GM19455 (cell line): ENCODE measurements at regions not wholly inside any gene's neighbourhood (a gene's known extent, or its start where the extent isn't known, plus 50 kb on each side); places are given as distances from the start of the nearest gene placed in this dataset.
A peak's percentile ranks its signal among the peaks of the same experiment; 100 is the strongest.
"Not testable (repeated sequence)": the region's sequence is repeated elsewhere in the genome, so short reads cannot be mapped to it uniquely, and the experiment has no call there.

Experiments
- ATAC-seq: cut with Tn5 transposase; IDR thresholded peaks from one replicate; pipeline ENCODE4 v1.9.1; 2021; ENCODE audit not compliant: unreplicated experiment

DNA sequence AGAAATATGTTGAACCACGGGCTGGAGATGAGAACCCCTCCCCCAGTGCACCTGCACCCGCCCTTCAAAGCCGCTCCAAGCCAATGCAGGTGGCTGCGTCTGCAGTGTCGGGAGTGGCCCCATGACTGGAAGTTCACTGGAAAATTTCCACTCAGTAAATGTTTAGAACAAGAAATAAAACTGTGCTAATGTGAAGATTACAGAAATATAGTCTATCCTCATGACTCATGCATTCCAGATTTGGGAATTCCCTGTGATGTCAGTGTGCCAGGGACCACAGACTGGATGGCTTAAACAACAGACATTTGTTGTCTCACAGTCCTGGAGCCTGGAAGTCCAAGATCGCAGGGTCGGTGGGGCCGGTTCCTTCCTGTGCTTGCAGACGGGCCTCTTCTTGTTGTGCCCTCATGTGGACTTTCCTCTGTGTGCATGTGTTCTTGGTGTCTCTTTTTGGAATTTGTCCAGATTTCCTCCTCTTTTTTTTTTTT lies 3967.0 kb upstream of the TPTE start:
- not testable (repeated sequence) for ATAC-seq

DNA sequence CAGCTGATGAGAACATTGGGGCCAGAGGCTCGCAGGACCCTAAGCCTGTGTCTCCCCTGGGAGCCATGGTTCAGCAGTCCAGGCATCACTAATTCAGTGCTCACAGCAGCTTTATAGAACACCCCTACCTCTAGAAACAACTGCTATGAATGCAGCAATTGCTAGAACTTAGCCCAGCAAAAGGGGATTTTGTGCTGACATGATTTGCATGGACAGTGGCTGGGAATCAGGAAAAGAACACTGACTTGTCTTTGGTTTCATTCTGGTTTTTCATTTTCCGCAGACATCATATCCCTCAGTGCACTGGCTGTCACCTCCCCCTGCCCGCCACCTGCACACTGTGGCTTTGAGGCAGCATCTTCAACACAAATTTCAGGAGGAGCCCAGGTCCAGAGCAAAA lies 3964.9 kb upstream of the TPTE start:
- ATAC-seq, result peak; percentile 57

DNA sequence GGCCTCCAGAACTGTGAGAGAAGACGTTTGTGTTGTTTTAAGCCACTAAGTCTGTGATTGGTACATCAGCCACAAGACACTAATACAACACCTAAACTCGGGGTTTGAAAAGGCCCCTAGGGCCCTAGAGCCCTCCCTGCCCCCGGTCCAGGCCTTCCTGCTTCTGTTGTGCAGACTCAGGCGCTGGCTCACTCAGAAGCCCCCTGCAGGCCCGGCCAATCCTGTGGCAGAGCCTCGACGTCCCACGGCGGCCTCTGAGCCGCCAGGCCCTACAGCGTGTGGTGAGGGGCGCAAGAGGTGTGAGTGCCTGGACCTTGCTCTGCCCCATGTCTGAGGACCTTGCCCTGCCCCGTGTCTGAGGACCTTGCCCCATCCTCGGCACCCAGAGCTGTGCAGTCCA lies 3964.0 kb upstream of the TPTE start:
- ATAC-seq, result not testable (repeated sequence)

DNA sequence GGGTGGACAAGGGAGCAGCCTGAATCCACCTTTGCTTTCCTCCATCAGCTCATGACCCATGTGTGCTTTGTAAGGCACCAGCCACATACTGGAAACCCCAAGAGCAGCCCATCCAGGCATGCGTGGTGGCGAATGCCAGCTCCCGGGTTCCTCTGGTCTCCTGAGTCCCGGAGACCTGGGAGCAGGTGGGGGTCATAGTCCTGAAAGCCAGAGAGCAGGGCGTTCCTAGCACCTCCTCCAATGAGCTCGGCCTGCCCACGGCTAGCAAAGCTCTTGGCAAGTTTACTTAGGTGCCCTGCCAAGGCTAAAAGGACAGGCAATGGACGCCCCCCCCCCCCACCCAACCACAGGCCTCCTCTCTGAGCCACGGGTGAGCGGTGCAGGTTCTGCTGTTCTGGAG lies 3960.2 kb upstream of the TPTE start:
- ATAC-seq, result not testable (repeated sequence)

DNA sequence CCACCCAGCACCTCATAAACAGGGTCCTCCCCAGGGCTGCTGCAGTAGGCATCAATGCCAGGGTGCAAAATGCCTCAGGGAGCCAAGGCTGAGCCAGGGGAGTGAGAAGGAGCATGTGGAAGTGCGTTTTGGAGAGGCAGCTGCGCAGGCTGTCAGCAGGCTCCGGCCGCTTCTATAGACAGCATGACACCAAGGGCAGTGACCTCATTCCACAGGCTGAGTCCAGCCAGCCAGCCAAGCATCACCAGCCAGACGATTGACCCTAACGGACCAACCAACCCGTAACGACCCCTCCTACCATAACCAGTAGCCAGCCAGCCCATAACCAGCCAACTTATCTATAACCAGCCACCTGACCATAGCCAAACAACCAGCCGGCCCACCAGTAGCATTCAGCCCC lies 3959.8 kb upstream of the TPTE start:
- ATAC-seq, result not testable (repeated sequence)

DNA sequence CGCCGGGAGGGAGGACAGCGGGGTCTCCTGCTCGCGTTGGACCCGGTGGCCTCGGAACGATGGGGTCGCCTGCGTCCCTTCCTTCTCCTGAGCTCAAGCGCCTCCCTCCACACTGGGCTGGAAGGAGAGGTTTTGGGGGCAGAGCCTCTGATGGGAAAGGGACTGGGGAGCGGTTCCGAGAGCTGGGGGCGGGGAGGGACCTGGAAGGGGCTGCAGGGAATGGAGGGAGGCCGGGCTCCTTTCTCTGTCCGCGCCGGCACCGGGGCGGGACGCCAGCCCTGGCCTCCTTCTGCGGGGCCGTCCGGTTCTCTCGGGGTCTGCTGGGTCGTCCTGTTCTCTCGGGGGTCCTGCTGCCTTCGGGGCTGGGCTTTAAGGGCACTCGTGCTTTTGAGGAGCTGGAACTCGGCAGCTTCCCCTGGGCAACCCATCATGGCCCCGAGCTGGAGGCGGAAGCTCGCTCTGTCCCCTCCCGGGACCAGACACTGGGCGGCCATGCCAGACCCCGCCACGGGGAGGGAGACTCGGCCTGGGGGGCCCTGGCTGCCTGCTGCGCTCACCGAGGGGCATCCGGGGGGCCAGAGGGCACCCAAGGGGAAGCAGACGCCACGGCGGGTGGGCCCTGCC lies 3956.7 kb upstream of the TPTE start:
- not testable (repeated sequence) for ATAC-seq

DNA sequence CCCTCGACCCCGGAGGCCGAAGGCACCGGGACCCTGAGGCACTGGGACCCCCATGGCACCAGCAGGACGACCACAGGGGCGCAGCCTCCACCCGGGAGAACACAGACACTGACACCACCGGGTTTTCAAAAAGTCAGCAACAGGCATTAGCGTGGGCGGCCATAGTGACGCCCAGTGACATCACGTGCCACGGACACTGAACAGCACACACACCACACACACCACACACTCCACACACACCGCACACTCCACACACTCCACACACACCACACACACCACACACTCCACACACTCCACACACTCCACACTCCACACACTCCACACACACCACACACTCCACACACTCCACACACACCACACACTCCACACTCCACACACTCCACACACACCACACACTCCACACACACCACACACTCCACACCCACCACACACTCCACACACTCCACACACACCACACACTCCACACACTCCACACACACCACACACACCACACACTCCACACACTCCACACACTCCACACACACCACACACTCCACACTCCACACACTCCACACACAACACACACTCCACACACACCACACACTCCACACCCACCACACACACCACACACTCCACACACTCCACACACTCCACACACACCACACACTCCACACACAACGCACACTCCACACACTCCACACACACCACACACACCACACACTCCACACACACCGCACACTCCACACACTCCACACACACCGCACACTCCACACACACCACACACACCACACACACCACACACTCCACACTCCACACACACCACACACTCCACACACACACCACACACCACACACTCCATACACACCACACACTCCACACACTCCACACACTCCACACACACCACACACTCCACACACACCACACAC lies 3955.9 kb upstream of the TPTE start:
- ATAC-seq, result not testable (repeated sequence)

DNA sequence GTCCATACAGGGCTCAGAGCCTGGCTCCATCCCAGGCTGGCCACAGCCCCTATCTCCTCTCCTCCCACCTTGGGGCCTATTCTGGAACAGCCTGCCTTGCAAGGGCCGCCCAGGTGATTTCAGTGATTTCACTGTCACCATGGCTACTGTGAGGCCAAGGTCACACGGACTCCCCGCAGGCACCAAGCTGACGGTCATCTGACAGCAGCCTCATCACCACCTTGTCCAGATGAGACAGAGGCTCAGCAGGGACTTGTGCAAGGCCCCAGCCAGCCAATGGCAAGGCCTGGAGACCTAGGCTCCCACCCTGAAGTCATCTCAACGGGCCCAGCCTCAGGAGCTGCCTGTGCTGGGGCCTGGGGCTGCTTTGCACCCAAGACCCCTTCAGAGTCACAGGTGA lies 3953.8 kb upstream of the TPTE start:
- ATAC-seq, result not testable (repeated sequence)

DNA sequence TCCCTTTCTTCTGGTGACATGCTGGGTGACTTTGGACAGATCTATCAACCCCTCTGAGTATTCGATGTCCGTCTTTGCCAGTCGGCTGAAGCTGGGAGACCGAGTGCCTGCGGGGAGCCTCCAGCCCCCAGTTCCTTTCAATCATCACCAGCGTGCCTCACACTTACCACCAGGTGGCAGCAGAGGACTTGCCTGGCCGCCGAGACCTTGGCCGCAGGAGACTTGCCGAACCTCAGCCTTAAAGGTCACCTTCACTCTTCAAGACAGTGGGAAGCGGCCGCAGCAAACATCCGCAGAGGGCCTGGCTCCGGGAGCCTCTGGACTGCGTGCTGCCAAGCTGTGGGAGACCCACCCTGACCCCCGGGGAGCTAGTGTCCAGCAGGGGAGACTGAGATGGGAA lies 3952.2 kb upstream of the TPTE start:
- not testable (repeated sequence) for ATAC-seq

DNA sequence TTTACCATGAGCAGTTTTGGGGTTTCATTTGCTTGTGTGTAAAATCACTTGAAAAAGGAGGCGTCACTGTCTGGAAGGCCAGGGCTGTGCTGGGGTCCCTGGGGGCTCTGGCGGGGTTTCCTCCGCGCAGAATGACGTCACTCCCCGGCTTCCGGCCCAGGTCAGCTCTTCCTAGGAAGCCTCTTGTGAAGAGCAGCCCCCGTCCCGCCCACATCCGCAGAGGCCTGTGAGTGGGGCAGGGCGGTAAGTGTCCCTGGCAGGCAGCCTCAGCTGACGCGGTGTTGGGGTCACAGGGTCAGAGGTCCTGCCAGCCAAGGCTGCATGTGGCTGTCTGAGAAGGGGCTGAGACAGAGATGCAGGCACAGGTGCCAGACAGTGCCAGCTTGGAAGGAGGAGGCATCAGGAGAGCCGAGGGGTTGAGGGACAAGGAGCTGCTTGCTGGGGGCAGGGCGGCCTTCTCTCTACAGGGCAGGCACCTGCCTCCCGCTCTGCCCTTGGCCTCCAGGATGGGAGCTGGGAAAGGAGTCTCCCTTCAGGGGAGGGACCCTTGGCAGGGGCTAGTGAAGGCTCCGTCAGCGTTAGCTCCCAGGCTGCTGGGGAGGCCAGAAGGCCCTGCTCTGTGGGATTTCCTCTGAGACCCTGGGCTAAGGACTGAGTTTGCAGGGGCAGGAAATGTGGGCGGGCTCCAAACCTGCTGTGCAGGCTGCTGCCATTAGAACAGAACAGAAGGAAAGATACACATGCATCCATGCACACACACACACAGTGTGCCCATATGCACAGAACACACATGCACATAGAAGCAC lies 3951.6 kb upstream of the TPTE start:
- ATAC-seq, result not testable (repeated sequence)

DNA sequence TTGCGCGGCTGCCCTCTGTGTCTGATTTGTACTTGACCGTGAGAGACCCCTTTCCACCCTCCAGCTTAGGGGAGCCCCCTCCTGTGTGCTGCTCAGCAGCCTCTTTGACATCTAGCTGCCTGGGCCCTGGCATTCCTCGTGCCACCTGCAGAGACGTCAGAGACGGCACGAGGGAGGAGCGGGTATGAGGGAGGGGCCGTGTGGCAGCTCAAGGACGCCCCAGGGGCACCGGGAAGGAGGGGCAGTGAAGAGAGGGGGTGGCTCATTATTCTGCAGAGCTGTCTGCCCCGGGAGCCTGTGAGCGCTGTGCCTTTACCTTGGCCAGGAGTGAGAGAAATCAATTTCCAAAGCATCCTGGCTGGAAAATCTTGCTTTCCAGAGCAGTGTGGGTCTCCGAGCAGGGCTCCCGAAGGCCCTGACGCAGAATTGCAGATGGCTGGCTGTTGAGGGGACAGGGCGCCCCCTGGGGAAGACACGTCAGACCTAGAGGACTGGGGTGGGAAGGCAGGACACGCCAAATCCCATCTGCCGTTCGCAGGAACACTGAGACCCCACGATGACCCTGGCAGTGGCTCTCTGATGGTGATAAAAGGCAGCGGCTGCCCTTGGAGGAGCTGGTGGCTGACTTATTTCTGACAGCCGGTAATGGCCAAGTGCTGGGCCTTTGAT lies 3950.5 kb upstream of the TPTE start:
- ATAC-seq, result not testable (repeated sequence)

DNA sequence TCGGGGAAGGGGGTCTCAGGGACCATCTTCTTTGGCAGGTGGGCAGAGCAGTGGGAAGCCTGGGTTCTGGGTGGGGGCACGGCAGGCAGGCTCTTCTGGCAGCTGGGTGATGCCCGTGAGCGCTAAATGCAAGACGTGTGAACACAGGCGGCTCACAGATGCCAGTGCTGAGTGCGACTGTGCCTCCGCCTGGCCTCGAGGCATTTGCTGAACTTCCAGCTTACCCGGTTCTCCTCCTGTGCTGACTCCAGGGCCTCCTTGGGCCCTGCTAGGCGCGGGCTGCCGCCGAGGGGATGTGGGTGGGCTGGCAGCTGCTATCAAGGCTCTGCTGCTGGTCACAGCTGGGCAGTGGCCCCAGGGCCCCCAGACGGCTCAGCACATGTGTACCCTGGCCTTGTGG lies 3947.8 kb upstream of the TPTE start:
- ATAC-seq, result not testable (repeated sequence)

DNA sequence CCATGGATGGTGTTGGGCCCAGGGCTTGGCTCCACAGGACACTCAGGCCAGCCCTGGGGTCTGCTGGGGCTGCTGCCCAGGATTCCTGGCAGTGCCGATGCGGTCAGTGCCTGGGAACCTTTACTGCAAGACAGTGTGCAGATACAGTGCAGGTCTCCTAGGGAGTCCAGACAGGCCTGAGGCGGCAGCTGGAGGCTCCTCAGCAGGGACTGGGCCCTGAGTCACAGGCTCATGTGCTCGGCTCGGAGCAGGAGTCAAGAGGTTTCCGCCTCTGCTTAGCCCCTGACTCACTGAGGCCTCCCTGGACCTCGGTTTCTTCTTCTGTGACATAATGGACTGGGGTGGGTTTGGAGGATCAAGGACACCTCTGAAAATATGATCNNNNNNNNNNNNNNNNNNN lies 3941.6 kb upstream of the TPTE start:
- not testable (repeated sequence) for ATAC-seq
